Trophoblast cell (in vitro differentiated cells and primary cell): ENCODE measurements at regions not wholly inside any gene's neighbourhood (a gene's known extent, or its start where the extent isn't known, plus 50 kb on each side); places are given as distances from the start of the nearest gene placed in this dataset.

Source experiments
- DNase-seq, 2 donors: peaks; one replicate each; pipeline ENCODE4 v3.0.0-alpha.2; 2016
- H2AFZ ChIP-seq: 2 replicates; pipeline ENCODE4 v1.6.1; 2013; ENCODE audit warnings: low read length, moderate library complexity, mild to moderate bottlenecking; ENCODE audit not compliant: insufficient read depth, poor library complexity
- H2AK5ac ChIP-seq: 2 replicates; pipeline ENCODE4 v1.6.1; 2013; ENCODE audit warnings: mild to moderate bottlenecking, low read length
- H2BK120ac ChIP-seq: 2 replicates; pipeline ENCODE4 v1.6.1; 2013; ENCODE audit warnings: low read length, mild to moderate bottlenecking, moderate library complexity; ENCODE audit not compliant: insufficient read depth, poor library complexity
- H2BK12ac ChIP-seq: 2 replicates; pipeline ENCODE4 v1.6.1; 2013; ENCODE audit warnings: mild to moderate bottlenecking, low read length, moderate library complexity
- H2BK5ac ChIP-seq: 2 replicates; pipeline ENCODE4 v1.6.1; 2013; ENCODE audit warnings: low read length, low read depth, moderate library complexity, mild to moderate bottlenecking; ENCODE audit not compliant: poor library complexity
- H3K14ac ChIP-seq: 2 replicates; pipeline ENCODE4 v1.6.1; 2013; ENCODE audit warnings: mild to moderate bottlenecking, low read length
- H3K18ac ChIP-seq: 2 replicates; pipeline ENCODE4 v1.6.1; 2013; ENCODE audit warnings: mild to moderate bottlenecking, low read length
- H3K23ac ChIP-seq: 2 replicates; pipeline ENCODE4 v1.6.1; 2013; ENCODE audit warnings: low read length
- H3K27ac ChIP-seq: 2 replicates; pipeline ENCODE4 v1.5.1; 2013; ENCODE audit warnings: low read depth, mild to moderate bottlenecking, inconsistent platforms, low read length, moderate library complexity
- H3K27me3 ChIP-seq: 2 replicates; pipeline ENCODE4 v1.6.1; 2013; ENCODE audit warnings: inconsistent platforms, mild to moderate bottlenecking, low read length, moderate library complexity; ENCODE audit not compliant: insufficient read depth
- H3K36me3 ChIP-seq, 2 experiments: 1 replicate in 1 of 2; 2 replicates in 1 of 2; pipeline ENCODE4 v1.6.1; 2013; ENCODE audit warnings: low read length in 2 of 2, mild to moderate bottlenecking in 2 of 2, moderate library complexity in 1 of 2; ENCODE audit not compliant: insufficient read depth in 2 of 2, control insufficient read depth in 1 of 2
- H3K4ac ChIP-seq: 2 replicates; pipeline ENCODE4 v1.6.1; 2013; ENCODE audit warnings: low read depth, mild to moderate bottlenecking, low read length, moderate library complexity
- H3K4me1 ChIP-seq, 2 experiments: 1 replicate in 1 of 2; 2 replicates in 1 of 2; pipeline ENCODE4 v1.6.1; 2013; ENCODE audit warnings: low read length in 2 of 2, mild to moderate bottlenecking in 2 of 2, moderate library complexity in 1 of 2; ENCODE audit not compliant: insufficient read depth in 2 of 2, control insufficient read depth in 1 of 2
- H3K4me2 ChIP-seq: 2 replicates; pipeline ENCODE4 v1.6.1; 2013; ENCODE audit warnings: inconsistent platforms, mild to moderate bottlenecking, low read length, moderate library complexity
- H3K4me3 ChIP-seq: 2 replicates; pipeline ENCODE4 v1.5.1; 2013; ENCODE audit warnings: mild to moderate bottlenecking, low read depth, low read length, inconsistent platforms
- H3K79me1 ChIP-seq: one replicate; pipeline ENCODE4 v1.6.1; 2013; ENCODE audit warnings: low read length
- H3K79me2 ChIP-seq: 2 replicates; pipeline ENCODE4 v1.6.1; 2013; ENCODE audit warnings: low read length, mild to moderate bottlenecking; ENCODE audit not compliant: control insufficient read depth, insufficient read depth, poor library complexity
- H3K9ac ChIP-seq: 2 replicates; pipeline ENCODE4 v1.6.1; 2013; ENCODE audit warnings: mild to moderate bottlenecking, low read length
- H3K9me3 ChIP-seq: 2 replicates; pipeline ENCODE4 v1.6.1; 2013; ENCODE audit warnings: low read depth, mild to moderate bottlenecking, control low read depth, inconsistent platforms, low read length; ENCODE audit not compliant: insufficient read depth
- H4K12ac ChIP-seq: 2 replicates; pipeline ENCODE4 v1.6.1; 2013; ENCODE audit warnings: low read depth, mild to moderate bottlenecking, low read length, moderate library complexity
- H4K8ac ChIP-seq: 2 replicates; pipeline ENCODE4 v1.6.1; 2013; ENCODE audit warnings: low read depth, mild to moderate bottlenecking, low read length, moderate library complexity
- H4K91ac ChIP-seq: one replicate; pipeline ENCODE4 v1.6.1; 2013; ENCODE audit warnings: low read depth, mild to moderate bottlenecking, low read length, moderate library complexity
- WGBS: extraction: QIAGEN DNeasy Blood & Tissue Kit; methylation state at CpG from one replicate; pipeline ENCODE4 v1.1.7; 2013; ENCODE audit warnings: missing lambda C conversion rate; ENCODE audit not compliant: insufficient read length, insufficient coverage; ENCODE audit errors: extremely low coverage; 5-methylcytosine and 5-hydroxymethylcytosine counted together

DNA sequence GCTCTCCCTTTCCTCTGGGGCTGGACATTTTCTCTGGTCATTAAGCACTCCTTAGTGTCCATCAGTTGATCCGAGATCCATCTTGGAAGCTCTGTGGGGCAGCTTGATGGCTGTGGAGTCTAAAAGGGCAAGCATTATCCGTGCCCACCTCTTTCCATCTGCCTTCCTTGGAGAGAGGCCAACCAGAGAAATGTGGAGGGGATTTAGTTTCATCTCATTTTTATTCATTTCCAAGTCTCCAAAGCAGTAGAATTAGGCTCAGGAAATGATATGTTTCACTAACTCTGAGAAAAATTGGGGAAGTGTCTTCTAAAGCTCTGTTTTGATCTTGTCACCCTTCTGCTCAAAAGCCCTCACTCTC is 95.9 kb upstream of the KLHL25 start:
- Histone ChIP-seq H3K36me3 (no peaks in the 10 kb centered on the region), H3K4me1 (no peaks in the 10 kb centered on the region), H2AFZ (no peak overlapping the region), H3K14ac (no peak overlapping the region), H4K91ac (no peak overlapping the region), H3K4me2 (no peak overlapping the region), H3K27me3 (no peaks in the 10 kb centered on the region), H3K23ac (no peak overlapping the region), H3K9ac (no peak overlapping the region), H3K79me2 (no peaks in the 10 kb centered on the region), H3K18ac (no peak overlapping the region), H3K4me3 (no peak overlapping the region), H2AK5ac (no peak overlapping the region), H3K27ac (no peak overlapping the region), H4K8ac (no peak overlapping the region), H2BK12ac (no peak overlapping the region), H4K12ac (no peak overlapping the region), H2BK5ac (no peak overlapping the region), H3K79me1 (no peaks in the 10 kb centered on the region), H2BK120ac (no peak overlapping the region), H3K4ac (no peak overlapping the region), H3K9me3 (no peaks in the 10 kb centered on the region)
- DNase-seq, result no peak
- WGBS, result no CpG with 5 or more reads among the region's 2 CpGs

DNA sequence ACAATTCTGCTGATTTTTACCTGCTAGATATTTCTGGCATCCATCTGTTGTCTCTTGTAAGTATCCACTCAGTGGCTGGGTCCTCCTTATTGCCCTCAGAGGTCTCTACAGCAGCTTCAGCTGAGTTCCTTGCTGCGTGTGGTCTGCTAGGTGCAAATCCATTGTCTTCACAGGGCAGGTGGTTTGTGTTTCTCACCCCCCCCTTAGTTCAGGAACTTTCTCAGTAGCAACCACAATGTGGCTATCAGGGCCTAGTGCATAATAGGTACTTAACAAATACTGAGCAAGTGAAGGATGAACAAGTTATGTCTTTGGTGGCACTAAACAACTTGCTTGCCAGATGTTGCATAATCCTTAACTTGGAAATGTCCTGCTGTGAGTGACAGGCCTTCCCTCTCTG is 96.7 kb upstream of the KLHL25 start:
- H2BK120ac ChIP-seq, result no peak overlapping the region
- no peaks in the 10 kb centered on the region for H3K79me1 ChIP-seq
- no peak overlapping the region for H3K9ac ChIP-seq
- no peaks in the 10 kb centered on the region for H3K36me3 ChIP-seq
- no peak overlapping the region for H2AFZ ChIP-seq
- H3K18ac ChIP-seq, result no peak overlapping the region
- H3K27me3 ChIP-seq, result no peaks in the 10 kb centered on the region
- H2BK5ac ChIP-seq, result no peak overlapping the region
- H4K12ac ChIP-seq, result no peak overlapping the region
- no peak overlapping the region for H4K8ac ChIP-seq
- H3K14ac ChIP-seq, result no peak overlapping the region
- no peaks in the 10 kb centered on the region for H3K4me1 ChIP-seq
- no peak overlapping the region for H2BK12ac ChIP-seq
- no peak overlapping the region for H3K23ac ChIP-seq
- WGBS, result no CpG with 5 or more reads among the region's 1 CpG
- no peak overlapping the region for H2AK5ac ChIP-seq
- H3K79me2 ChIP-seq, result no peaks in the 10 kb centered on the region
- DNase-seq, result no peak
- no peak overlapping the region for H3K4ac ChIP-seq
- H4K91ac ChIP-seq, result no peak overlapping the region
- H3K4me3 ChIP-seq, result no peak overlapping the region
- no peak overlapping the region for H3K27ac ChIP-seq
- no peaks in the 10 kb centered on the region for H3K9me3 ChIP-seq
- no peak overlapping the region for H3K4me2 ChIP-seq

DNA sequence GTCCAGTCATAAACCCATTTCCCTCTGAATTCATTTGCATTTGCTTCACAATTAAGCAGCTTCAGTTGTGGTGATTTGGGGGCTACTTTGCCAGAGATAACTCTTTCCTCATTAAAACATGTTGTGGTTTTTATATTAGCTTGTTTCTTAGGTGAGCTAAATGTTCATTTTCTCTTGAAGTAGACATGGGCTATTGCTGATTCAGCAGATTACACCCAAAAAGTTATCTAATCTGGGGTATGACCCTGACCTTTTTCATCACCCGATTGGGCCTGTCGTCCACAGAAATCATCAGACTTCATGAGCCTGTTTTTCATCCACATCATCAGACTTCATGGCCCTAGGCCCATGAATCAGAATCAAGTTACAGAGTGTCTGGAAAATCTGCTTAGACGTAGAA is 97.5 kb upstream of the KLHL25 start:
- no CpG with 5 or more reads among the region's 3 CpGs for WGBS
- H3K79me2 ChIP-seq, result no peaks in the 10 kb centered on the region
- H2BK12ac ChIP-seq, result no peak overlapping the region
- no peak for DNase-seq
- H3K18ac ChIP-seq, result no peak overlapping the region
- H2AK5ac ChIP-seq, result no peak overlapping the region
- H3K9me3 ChIP-seq, result no peaks in the 10 kb centered on the region
- H4K91ac ChIP-seq, result no peak overlapping the region
- H3K9ac ChIP-seq, result no peak overlapping the region
- no peaks in the 10 kb centered on the region for H3K36me3 ChIP-seq
- no peak overlapping the region for H3K4ac ChIP-seq
- no peak overlapping the region for H3K23ac ChIP-seq
- no peak overlapping the region for H2AFZ ChIP-seq
- H3K14ac ChIP-seq, result no peak overlapping the region
- H4K8ac ChIP-seq, result no peak overlapping the region
- H4K12ac ChIP-seq, result no peak overlapping the region
- no peak overlapping the region for H3K4me3 ChIP-seq
- H3K79me1 ChIP-seq, result no peaks in the 10 kb centered on the region
- no peak overlapping the region for H3K27ac ChIP-seq
- H3K4me1 ChIP-seq, result no peaks in the 10 kb centered on the region
- H3K27me3 ChIP-seq, result no peaks in the 10 kb centered on the region
- H2BK5ac ChIP-seq, result no peak overlapping the region
- H2BK120ac ChIP-seq, result no peak overlapping the region
- H3K4me2 ChIP-seq, result no peak overlapping the region

DNA sequence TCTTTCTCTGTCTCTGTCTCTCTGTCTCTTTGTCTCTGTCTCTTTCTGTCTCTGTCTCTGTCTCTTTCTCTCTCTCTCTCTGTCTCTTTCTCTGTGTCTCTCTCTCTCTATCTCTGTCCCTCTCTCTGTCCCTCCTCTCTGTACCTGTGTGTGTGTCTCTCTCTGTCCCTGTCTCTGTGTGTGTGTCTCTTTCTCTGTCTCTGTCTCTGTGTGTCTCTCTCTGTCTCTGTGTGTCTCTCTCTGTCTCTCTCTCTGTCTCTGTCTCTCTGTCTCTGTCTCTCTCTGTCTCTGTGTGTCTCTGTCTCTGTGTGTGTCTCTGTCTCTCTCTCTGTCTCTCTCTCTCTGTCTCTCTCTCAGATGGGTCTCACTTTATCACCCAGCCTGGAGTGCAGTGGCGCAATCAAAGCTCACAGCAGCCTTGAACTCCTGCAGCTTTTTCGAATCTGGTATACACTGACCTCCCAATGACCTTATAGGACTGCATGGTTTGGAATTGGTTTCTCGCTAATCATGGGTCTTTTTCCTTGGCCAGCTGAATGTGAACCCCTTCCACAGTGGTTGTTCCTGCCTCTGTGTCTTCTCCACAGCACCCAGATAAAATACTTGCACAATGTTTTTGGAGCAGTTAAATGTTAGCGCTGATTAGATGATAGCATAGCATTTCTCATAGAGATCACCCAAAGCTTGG is 102.6 kb upstream of the KLHL25 start:
- no peaks in the 10 kb centered on the region for H3K9me3 ChIP-seq
- no peaks in the 10 kb centered on the region for H3K36me3 ChIP-seq
- H3K4me3 ChIP-seq, result no peak overlapping the region
- H3K23ac ChIP-seq, result no peak overlapping the region
- no peak overlapping the region for H2AFZ ChIP-seq
- no peaks in the 10 kb centered on the region for H3K79me2 ChIP-seq
- no peak overlapping the region for H4K91ac ChIP-seq
- H3K4me1 ChIP-seq, result no peaks in the 10 kb centered on the region
- H4K8ac ChIP-seq, result no peak overlapping the region
- H4K12ac ChIP-seq, result no peak overlapping the region
- H3K18ac ChIP-seq, result no peak overlapping the region
- H3K27ac ChIP-seq, result no peak overlapping the region
- H3K79me1 ChIP-seq, result no peaks in the 10 kb centered on the region
- no peak overlapping the region for H3K14ac ChIP-seq
- no CpG with 5 or more reads among the region's 4 CpGs for WGBS
- no peak overlapping the region for H3K4ac ChIP-seq
- H3K9ac ChIP-seq, result no peak overlapping the region
- H2AK5ac ChIP-seq, result no peak overlapping the region
- H2BK12ac ChIP-seq, result no peak overlapping the region
- no peak for DNase-seq
- H2BK120ac ChIP-seq, result no peak overlapping the region
- H3K4me2 ChIP-seq, result no peak overlapping the region
- no peak overlapping the region for H2BK5ac ChIP-seq
- no peaks in the 10 kb centered on the region for H3K27me3 ChIP-seq
